ENCODE measurements at regions not wholly inside any gene's neighbourhood (a gene's known extent, or its start where the extent isn't known, plus 50 kb on each side); places are given as distances from the start of the nearest gene placed in this dataset.

DNA sequence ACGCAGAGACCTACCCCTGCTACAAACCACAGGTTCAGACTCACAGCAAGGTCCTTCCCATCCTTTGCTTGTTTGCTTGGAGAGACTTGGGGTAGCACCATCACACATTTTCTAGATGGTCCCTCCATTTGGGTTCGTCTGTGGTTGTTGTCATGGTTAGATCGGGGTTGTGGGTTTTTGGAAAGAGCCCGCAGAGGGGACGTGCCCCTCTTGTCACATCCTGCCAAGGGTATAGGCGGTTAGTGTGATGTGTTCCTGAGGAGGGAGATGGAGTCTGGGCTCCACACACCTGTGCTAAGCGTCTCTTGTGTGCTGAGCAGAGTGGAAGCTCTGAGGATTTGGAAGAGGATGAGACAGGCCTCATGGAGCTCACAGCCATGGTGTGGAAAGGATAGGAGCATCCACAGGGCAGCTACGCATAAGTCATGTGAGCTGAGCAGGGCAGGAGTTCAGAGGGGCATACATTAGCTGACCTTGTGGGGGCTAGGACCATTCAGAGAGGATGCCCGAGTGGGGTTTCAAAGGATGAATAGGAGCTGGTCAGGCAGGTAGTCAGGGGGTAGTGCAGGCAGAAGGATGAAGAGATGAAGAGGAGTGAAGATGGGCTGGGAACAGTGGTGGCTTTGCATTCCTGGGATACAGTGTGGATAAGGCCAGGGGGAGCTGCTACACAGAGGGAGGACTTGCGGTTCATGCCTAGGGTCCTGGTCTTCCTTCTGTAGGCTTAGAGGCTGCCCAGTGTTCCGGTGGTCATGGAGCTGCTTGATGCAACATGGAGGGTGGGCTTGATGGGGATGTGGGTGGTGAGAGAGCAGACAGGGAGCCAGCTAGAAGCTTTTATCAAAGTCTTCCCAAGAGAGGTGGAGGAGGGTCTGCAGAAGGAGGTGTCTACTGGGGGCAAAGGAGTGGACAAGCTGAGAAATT is 62.9 kb downstream of the ACKR3 start:
- no peak overlapping the region for H3K4ac ChIP-seq (ENCODE audit: low read depth, low read length)
- H2BK120ac ChIP-seq (ENCODE audit: low read depth, low read length) = no peak overlapping the region
- no peaks in the 10 kb centered on the region for H3K79me2 ChIP-seq (ENCODE audit: control insufficient read depth, insufficient read depth, low read length)
- H4K5ac ChIP-seq (ENCODE audit: low read length) = no peak overlapping the region
- no peak overlapping the region for H2BK15ac ChIP-seq (replicated peaks; ENCODE audit: low read depth)
- no peak overlapping the region for H3K56ac ChIP-seq (ENCODE audit: low read length)
- H3K4me1 ChIP-seq (ENCODE audit: control insufficient read depth, low read depth, low read length) = no peaks in the 10 kb centered on the region
- H2BK5ac ChIP-seq (ENCODE audit: low read length) = no peak overlapping the region
- no peak overlapping the region for H3K4me2 ChIP-seq (ENCODE audit: low read length)
- H3K79me1 ChIP-seq (ENCODE audit: low read length) = no peaks in the 10 kb centered on the region
- no peak overlapping the region for H3K27ac ChIP-seq (ENCODE audit: low read depth, low read length)
- no peak overlapping the region for H3K18ac ChIP-seq (ENCODE audit: low read length)
- no peak overlapping the region for H2AK5ac ChIP-seq (ENCODE audit: low read length)
- no CpG with 5 or more reads among the region's 11 CpGs for WGBS (ENCODE audit: extremely low coverage, insufficient coverage, low lambda C conversion rate)
- H3K9ac ChIP-seq (ENCODE audit: low read length) = no peak overlapping the region
- H4K8ac ChIP-seq (ENCODE audit: low read depth, low read length) = no peak overlapping the region
- H3K27me3 ChIP-seq (ENCODE audit: insufficient read depth, low read length, poor library complexity) = no peaks in the 10 kb centered on the region
- no peaks in the 10 kb centered on the region for H3K36me3 ChIP-seq (ENCODE audit: control insufficient read depth, insufficient read depth, low read length)
- no peak overlapping the region for H3K23ac ChIP-seq (ENCODE audit: low read length)
- DNase-seq = no peak
- no peak overlapping the region for H3K4me3 ChIP-seq (ENCODE audit: low read length)

DNA sequence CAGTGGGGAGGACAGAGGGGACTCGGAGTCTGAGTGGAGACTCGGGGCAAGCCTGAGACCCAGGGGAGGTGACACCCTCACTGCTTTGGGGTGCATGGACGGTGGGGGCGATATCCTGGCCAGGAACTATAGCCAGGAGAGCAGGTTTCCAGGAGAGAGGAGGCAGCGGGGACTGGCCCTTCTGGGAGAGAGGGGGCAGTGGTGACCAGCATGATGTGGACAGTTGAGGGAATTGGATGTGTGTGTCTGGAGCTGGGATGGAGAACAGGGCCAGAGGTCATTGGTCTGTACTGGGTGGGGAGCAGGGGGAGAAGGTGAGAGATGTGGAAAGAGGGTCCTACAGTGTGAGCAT is 63.6 kb downstream of the ACKR3 start:
- Histone ChIP-seq H2AK5ac (ENCODE audit: low read length) (no peak overlapping the region), H3K56ac (ENCODE audit: low read length) (no peak overlapping the region), H2BK5ac (ENCODE audit: low read length) (no peak overlapping the region), H3K18ac (ENCODE audit: low read length) (no peak overlapping the region), H3K9ac (ENCODE audit: low read length) (no peak overlapping the region), H3K4ac (ENCODE audit: low read depth, low read length) (no peak overlapping the region), H4K5ac (ENCODE audit: low read length) (no peak overlapping the region), H3K36me3 (ENCODE audit: control insufficient read depth, insufficient read depth, low read length) (no peaks in the 10 kb centered on the region), H3K79me1 (ENCODE audit: low read length) (no peaks in the 10 kb centered on the region), H3K79me2 (ENCODE audit: control insufficient read depth, insufficient read depth, low read length) (no peaks in the 10 kb centered on the region), H3K4me3 (ENCODE audit: low read length) (no peak overlapping the region), H2BK120ac (ENCODE audit: low read depth, low read length) (no peak overlapping the region), H3K23ac (ENCODE audit: low read length) (no peak overlapping the region), H3K27ac (ENCODE audit: low read depth, low read length) (no peak overlapping the region), H2BK15ac (replicated peaks; ENCODE audit: low read depth) (no peak overlapping the region), H3K4me1 (ENCODE audit: control insufficient read depth, low read depth, low read length) (no peaks in the 10 kb centered on the region), H4K8ac (ENCODE audit: low read depth, low read length) (no peak overlapping the region), H3K27me3 (ENCODE audit: insufficient read depth, low read length, poor library complexity) (no peaks in the 10 kb centered on the region), H3K4me2 (ENCODE audit: low read length) (no peak overlapping the region)
- no peak for DNase-seq
- WGBS (ENCODE audit: extremely low coverage, insufficient coverage, low lambda C conversion rate) = no CpG with 5 or more reads among the region's 5 CpGs

DNA sequence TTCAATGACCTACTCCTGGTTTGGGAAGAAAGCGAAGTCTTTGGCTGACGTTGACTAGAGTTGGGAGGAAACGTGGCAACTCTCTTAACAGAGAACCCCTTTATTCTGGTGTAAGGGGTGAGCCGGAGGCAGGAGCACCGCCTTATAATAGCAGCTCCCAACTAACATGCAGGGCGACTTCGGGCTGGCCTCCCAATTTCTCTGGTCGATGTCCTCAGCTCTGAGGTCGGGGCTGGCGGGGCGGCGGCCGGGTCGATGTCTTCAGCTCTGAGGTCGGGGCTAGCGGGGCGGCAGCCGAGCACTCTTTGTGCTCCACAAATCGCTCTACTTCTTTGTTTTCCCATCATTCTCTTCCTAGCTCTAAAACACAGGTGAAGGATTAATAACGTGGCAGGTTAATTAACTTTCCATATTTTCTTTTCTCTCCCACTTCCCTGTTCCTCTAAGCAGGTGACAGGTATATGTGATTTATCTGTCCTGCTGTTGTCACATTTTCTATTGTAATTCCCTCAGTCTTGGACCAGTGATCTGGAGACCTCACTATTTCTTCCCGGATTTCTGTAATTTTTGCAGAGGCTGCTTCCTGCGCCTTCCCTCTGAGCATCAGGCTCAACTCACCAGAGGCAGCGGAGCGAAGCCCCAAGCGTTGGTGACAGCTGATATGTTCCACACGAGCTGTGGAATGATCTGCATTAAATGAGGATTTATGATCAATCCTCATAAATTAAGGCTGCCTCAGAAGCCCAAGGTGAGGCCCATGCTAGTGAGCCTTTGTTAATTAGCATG is 64.3 kb downstream of the ACKR3 start:
- Histone ChIP-seq H3K27ac (ENCODE audit: low read depth, low read length) (no peak overlapping the region), H4K8ac (ENCODE audit: low read depth, low read length) (no peak overlapping the region), H3K23ac (ENCODE audit: low read length) (no peak overlapping the region), H3K79me1 (ENCODE audit: low read length) (no peaks in the 10 kb centered on the region), H2BK120ac (ENCODE audit: low read depth, low read length) (no peak overlapping the region), H3K27me3 (ENCODE audit: insufficient read depth, low read length, poor library complexity) (no peaks in the 10 kb centered on the region), H3K79me2 (ENCODE audit: control insufficient read depth, insufficient read depth, low read length) (no peaks in the 10 kb centered on the region), H3K9ac (ENCODE audit: low read length) (no peak overlapping the region), H3K36me3 (ENCODE audit: control insufficient read depth, insufficient read depth, low read length) (no peaks in the 10 kb centered on the region), H2BK15ac (replicated peaks; ENCODE audit: low read depth) (no peak overlapping the region), H3K18ac (ENCODE audit: low read length) (no peak overlapping the region), H3K4me3 (ENCODE audit: low read length) (no peak overlapping the region), H2BK5ac (ENCODE audit: low read length) (no peak overlapping the region), H3K4me2 (ENCODE audit: low read length) (no peak overlapping the region), H3K56ac (ENCODE audit: low read length) (no peak overlapping the region), H2AK5ac (ENCODE audit: low read length) (no peak overlapping the region), H4K5ac (ENCODE audit: low read length) (no peak overlapping the region), H3K4ac (ENCODE audit: low read depth, low read length) (no peak overlapping the region), H3K4me1 (ENCODE audit: control insufficient read depth, low read depth, low read length) (no peaks in the 10 kb centered on the region)
- DNase-seq = no peak
- WGBS (ENCODE audit: extremely low coverage, insufficient coverage, low lambda C conversion rate) = no CpG with 5 or more reads among the region's 26 CpGs

DNA sequence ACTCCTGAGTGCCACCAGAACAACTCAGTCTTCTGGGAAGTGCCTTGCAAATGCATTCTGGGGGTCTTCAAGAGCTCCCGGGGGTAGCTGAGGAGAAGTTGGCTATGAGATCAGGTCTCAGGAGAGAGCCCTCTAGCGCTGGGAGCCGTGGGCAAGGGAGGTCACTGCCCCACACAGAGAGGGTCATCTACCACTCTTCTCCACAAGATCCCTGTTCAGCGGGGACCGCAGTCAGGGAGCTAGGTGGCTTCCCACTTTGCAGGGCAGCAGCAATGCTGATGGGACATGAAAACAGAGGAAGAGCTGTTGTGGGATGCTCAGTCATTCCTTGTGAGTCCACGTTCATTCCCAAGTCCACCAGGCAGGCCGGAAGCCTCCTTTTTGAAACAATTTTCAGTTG is 66.6 kb downstream of the ACKR3 start:
- Histone ChIP-seq H3K56ac (ENCODE audit: low read length) (no peak overlapping the region), H3K36me3 (ENCODE audit: control insufficient read depth, insufficient read depth, low read length) (no peaks in the 10 kb centered on the region), H2AK5ac (ENCODE audit: low read length) (no peak overlapping the region), H3K23ac (ENCODE audit: low read length) (no peak overlapping the region), H3K4me2 (ENCODE audit: low read length) (no peak overlapping the region), H3K4ac (ENCODE audit: low read depth, low read length) (no peak overlapping the region), H4K5ac (ENCODE audit: low read length) (no peak overlapping the region), H3K79me2 (ENCODE audit: control insufficient read depth, insufficient read depth, low read length) (no peaks in the 10 kb centered on the region), H3K79me1 (ENCODE audit: low read length) (no peaks in the 10 kb centered on the region), H3K4me3 (ENCODE audit: low read length) (no peak overlapping the region), H3K9ac (ENCODE audit: low read length) (no peak overlapping the region), H2BK15ac (replicated peaks; ENCODE audit: low read depth) (no peak overlapping the region), H3K18ac (ENCODE audit: low read length) (no peak overlapping the region), H2BK5ac (ENCODE audit: low read length) (no peak overlapping the region), H2BK120ac (ENCODE audit: low read depth, low read length) (no peak overlapping the region), H4K8ac (ENCODE audit: low read depth, low read length) (no peak overlapping the region), H3K27me3 (ENCODE audit: insufficient read depth, low read length, poor library complexity) (no peaks in the 10 kb centered on the region), H3K27ac (ENCODE audit: low read depth, low read length) (no peak overlapping the region), H3K4me1 (ENCODE audit: control insufficient read depth, low read depth, low read length) (no peaks in the 10 kb centered on the region)
- WGBS (ENCODE audit: extremely low coverage, insufficient coverage, low lambda C conversion rate) = no CpG with 5 or more reads among the region's 7 CpGs
- DNase-seq = no peak

DNA sequence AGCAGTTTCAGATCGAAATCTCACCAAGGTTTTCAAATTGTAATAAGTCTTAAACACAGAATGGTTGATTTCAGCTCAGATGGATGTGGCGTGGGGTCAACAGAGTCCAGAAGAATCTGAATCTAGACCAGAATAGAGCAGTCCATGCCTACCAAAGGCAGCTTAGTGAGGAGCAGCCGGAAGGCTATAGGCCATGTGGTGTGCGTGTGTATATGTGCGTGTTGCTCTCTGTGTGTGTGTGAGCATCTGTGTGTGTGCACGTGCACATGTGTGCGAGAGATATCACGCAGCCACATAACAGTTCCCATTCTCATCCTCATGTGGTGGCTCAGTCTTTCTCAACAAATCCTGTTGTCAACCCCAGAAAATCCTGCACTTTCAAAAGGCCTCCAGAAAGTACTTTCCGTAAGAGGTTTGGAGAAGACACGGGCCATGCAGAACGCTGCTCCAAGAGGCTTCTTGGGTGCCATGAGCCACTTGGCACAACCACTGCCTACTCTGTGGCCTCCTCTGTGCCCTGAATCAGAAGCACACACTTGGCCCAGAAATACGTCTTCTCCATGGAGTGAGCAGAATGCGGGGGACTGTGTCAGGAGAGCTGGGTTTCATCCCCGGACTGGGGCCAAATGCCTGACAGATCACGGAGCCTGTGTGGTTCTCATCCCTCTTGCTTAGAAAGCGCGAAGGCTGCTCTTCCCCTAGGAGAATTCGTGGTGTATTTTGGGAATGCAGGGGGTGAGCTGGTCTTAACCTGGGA is 67.3 kb downstream of the ACKR3 start:
- Histone ChIP-seq H3K23ac (ENCODE audit: low read length) (no peak overlapping the region), H3K79me1 (ENCODE audit: low read length) (no peaks in the 10 kb centered on the region), H3K4me3 (ENCODE audit: low read length) (no peak overlapping the region), H2AK5ac (ENCODE audit: low read length) (no peak overlapping the region), H4K5ac (ENCODE audit: low read length) (no peak overlapping the region), H3K56ac (ENCODE audit: low read length) (no peak overlapping the region), H2BK15ac (replicated peaks; ENCODE audit: low read depth) (no peak overlapping the region), H3K4me2 (ENCODE audit: low read length) (no peak overlapping the region), H3K4me1 (ENCODE audit: control insufficient read depth, low read depth, low read length) (no peaks in the 10 kb centered on the region), H4K8ac (ENCODE audit: low read depth, low read length) (no peak overlapping the region), H3K36me3 (ENCODE audit: control insufficient read depth, insufficient read depth, low read length) (no peaks in the 10 kb centered on the region), H3K9ac (ENCODE audit: low read length) (no peak overlapping the region), H3K27me3 (ENCODE audit: insufficient read depth, low read length, poor library complexity) (no peaks in the 10 kb centered on the region), H3K79me2 (ENCODE audit: control insufficient read depth, insufficient read depth, low read length) (no peaks in the 10 kb centered on the region), H3K4ac (ENCODE audit: low read depth, low read length) (no peak overlapping the region), H3K27ac (ENCODE audit: low read depth, low read length) (no peak overlapping the region), H2BK120ac (ENCODE audit: low read depth, low read length) (no peak overlapping the region), H3K18ac (ENCODE audit: low read length) (no peak overlapping the region), H2BK5ac (ENCODE audit: low read length) (no peak overlapping the region)
- DNase-seq = no peak
- WGBS (ENCODE audit: extremely low coverage, insufficient coverage, low lambda C conversion rate) = no CpG with 5 or more reads among the region's 18 CpGs

Measured in mesendoderm (in vitro differentiated cells).